ENCODE measurements at regions not wholly inside any gene's neighbourhood (a gene's known extent, or its start where the extent isn't known, plus 50 kb on each side); places are given as distances from the start of the nearest gene placed in this dataset.

- DNase-seq (ENCODE audit: extremely low read depth, low read depth) = no peak
Observed at GRCh38 chrX:23223169-23223568, 111.5 kb upstream of the PTCHD1 start.

DNA sequence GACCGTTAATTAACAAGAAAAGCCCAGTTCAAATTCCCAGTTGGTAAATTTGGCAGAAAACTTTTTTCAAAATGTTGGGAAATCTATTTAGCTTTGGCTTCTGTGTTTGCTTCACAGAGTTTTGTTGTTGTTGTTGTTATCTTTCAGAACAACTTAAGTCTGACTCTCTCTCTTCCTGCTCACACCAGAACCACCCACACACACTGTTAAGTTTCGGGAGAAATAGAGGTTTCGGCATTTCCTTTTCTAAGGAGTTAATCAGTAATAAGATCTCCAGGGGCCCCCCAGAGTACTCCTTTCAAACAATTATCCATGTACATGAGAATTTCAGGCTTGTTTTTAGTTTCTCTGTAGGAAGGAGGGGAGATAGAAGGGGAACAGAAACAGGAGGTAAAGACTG is 106.2 kb upstream of the PTCHD1 start:
- DNase-seq (ENCODE audit: extremely low read depth, low read depth) = no peak

DNA sequence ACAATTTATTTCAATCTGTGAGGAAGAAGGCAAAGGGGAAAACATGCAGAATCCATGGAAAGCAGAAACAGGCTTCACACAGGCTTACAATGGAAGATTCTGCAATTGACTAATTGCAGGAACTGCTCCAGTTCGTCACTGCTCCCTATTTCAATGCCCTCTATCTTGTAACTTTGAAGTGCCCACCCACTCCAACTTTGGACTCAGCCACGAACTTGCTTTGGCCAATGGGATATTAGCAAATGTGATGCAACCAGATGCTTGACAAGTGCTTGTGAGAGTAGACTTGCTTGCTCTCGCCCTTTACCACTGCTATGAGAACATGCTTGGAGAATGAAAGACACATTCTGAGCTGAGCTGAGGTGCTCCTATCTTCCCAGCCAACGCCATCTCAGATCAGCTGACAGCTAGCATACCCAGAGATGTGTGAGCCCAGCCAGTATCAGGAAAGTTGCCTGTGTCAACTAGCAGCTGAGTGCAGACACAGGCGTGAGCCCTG is 105.7 kb upstream of the PTCHD1 start:
- peak; percentile 81 for DNase-seq (ENCODE audit: extremely low read depth, low read depth)

DNA sequence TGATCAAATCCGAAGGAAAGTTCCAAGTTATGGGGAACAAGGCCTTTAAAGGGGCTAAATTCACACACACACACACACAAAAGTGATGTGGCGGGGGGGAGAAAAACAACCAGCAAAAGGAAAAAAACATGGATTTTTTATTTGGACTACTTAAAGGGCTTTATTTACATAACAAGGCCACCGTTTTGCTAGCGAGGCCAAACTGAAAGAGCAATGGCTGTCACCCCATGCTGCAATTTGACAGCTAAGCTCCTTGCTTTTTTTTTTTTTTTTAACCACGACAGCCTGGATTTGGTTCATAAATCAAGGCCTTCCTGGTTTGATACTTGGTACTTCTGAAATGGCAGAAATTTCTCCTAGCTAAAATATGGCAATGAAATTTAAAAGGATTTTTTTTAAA is 99.6 kb upstream of the PTCHD1 start:
- no peak for DNase-seq (ENCODE audit: extremely low read depth, low read depth)

- no peak for DNase-seq (ENCODE audit: extremely low read depth, low read depth)
Observed at GRCh38 chrX:23246001-23246400, 88.6 kb upstream of the PTCHD1 start.

GRCh38 chrX:23248187-23248586 is 86.5 kb upstream of the PTCHD1 start:
- DNase-seq (ENCODE audit: extremely low read depth, low read depth) = no peak

GRCh38 chrX:23251043-23251442 is 83.6 kb upstream of the PTCHD1 start:
- DNase-seq (ENCODE audit: extremely low read depth, low read depth) = no peak

- DNase-seq (ENCODE audit: extremely low read depth, low read depth) = no peak
Observed at GRCh38 chrX:23263892-23264291, 70.8 kb upstream of the PTCHD1 start.

GRCh38 chrX:23269923-23270322 is 64.7 kb upstream of the PTCHD1 start:
- no peak for DNase-seq (ENCODE audit: extremely low read depth, low read depth)

DNA sequence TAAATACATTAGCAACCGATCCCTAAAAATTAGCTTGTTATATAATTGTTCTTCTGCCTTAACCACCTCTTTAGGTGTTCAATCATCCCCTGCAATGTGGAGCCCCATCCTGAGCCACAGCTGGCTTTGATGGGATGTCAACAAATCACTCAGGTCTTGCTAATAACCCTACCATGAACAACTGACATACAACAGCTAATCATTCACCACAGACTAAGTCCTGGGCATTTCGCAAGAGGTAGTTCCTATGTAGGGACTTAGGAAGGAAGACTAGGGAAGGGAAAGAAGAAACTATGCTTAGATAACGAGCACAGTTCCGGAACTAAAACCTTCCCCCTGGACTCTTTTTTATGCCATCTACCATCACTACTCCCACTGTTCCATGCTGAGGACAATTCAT is 63.6 kb upstream of the PTCHD1 start:
- DNase-seq (ENCODE audit: extremely low read depth, low read depth) = no peak

- DNase-seq (ENCODE audit: extremely low read depth, low read depth) = no peak
Observed at GRCh38 chrX:23276475-23276874, 58.2 kb upstream of the PTCHD1 start.
